B cell (primary cell): ENCODE measurements at regions not wholly inside any gene's neighbourhood (a gene's known extent, or its start where the extent isn't known, plus 50 kb on each side); places are given as distances from the start of the nearest gene placed in this dataset.

Source experiments
- EZH2 ChIP-seq: IDR thresholded peaks from 2 replicates; pipeline ENCODE4 v1.6.1; 2012; ENCODE audit warnings: borderline replicate concordance, low read depth, mild to moderate bottlenecking, moderate library complexity, low read length; ENCODE audit not compliant: insufficient read depth, poor library complexity, severe bottlenecking
- TF ChIP-seq, protein P1 (sequence below): fragments of 200-600 bp; IDR thresholded peaks from one replicate; pipeline ENCODE4 v1.8.0; 2022; ENCODE audit warnings: antibody characterized with exemption, mild to moderate bottlenecking

- no peak for TF ChIP-seq EZH2
- TF ChIP-seq, protein P1, sequence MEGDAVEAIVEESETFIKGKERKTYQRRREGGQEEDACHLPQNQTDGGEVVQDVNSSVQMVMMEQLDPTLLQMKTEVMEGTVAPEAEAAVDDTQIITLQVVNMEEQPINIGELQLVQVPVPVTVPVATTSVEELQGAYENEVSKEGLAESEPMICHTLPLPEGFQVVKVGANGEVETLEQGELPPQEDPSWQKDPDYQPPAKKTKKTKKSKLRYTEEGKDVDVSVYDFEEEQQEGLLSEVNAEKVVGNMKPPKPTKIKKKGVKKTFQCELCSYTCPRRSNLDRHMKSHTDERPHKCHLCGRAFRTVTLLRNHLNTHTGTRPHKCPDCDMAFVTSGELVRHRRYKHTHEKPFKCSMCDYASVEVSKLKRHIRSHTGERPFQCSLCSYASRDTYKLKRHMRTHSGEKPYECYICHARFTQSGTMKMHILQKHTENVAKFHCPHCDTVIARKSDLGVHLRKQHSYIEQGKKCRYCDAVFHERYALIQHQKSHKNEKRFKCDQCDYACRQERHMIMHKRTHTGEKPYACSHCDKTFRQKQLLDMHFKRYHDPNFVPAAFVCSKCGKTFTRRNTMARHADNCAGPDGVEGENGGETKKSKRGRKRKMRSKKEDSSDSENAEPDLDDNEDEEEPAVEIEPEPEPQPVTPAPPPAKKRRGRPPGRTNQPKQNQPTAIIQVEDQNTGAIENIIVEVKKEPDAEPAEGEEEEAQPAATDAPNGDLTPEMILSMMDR, result no peak
These were observed 216.4 kb upstream of the NECTIN3 start for GRCh38 chr3:110855207-110855606.
